Mucosa of rectum (tissue), 2 donors: ENCODE measurements at regions not wholly inside any gene's neighbourhood (a gene's known extent, or its start where the extent isn't known, plus 50 kb on each side); places are given as distances from the start of the nearest gene placed in this dataset.

Experiments
- H3K27ac ChIP-seq, 2 donors: one replicate each; pipeline ENCODE4 v1.7.0; 2013; ENCODE audit warnings: inconsistent platforms in 2 of 2, low read depth in 2 of 2, low read length in 2 of 2
- H3K27me3 ChIP-seq, 2 donors: one replicate each; pipeline ENCODE4 v1.7.0; 2013; ENCODE audit warnings: low read length in 2 of 2; ENCODE audit not compliant: control insufficient read depth in 2 of 2, insufficient read depth in 2 of 2
- H3K36me3 ChIP-seq, 2 donors: one replicate each; pipeline ENCODE4 v1.7.0; 2013; ENCODE audit warnings: low read length in 2 of 2; ENCODE audit not compliant: control insufficient read depth in 2 of 2, insufficient read depth in 2 of 2
- H3K4me1 ChIP-seq, 2 donors: one replicate each; pipeline ENCODE4 v1.7.0; 2013; ENCODE audit warnings: low read length in 2 of 2, mild to moderate bottlenecking in 1 of 2; ENCODE audit not compliant: control insufficient read depth in 2 of 2, insufficient read depth in 2 of 2
- H3K4me3 ChIP-seq, 2 donors: one replicate each; pipeline ENCODE4 v1.7.0; 2013; ENCODE audit warnings: low read length in 2 of 2
- H3K9ac ChIP-seq, 2 donors: one replicate each; pipeline ENCODE4 v1.7.0; 2013; ENCODE audit warnings: low read length in 2 of 2, low read depth in 1 of 2, mild to moderate bottlenecking in 1 of 2
- H3K9me3 ChIP-seq, 2 donors: one replicate each; pipeline ENCODE4 v1.7.0; 2013; ENCODE audit warnings: low read length in 2 of 2; ENCODE audit not compliant: control insufficient read depth in 2 of 2
- donor health status: healthy.
- donor health status: Normal muscosa, but diverticular disease.

DNA sequence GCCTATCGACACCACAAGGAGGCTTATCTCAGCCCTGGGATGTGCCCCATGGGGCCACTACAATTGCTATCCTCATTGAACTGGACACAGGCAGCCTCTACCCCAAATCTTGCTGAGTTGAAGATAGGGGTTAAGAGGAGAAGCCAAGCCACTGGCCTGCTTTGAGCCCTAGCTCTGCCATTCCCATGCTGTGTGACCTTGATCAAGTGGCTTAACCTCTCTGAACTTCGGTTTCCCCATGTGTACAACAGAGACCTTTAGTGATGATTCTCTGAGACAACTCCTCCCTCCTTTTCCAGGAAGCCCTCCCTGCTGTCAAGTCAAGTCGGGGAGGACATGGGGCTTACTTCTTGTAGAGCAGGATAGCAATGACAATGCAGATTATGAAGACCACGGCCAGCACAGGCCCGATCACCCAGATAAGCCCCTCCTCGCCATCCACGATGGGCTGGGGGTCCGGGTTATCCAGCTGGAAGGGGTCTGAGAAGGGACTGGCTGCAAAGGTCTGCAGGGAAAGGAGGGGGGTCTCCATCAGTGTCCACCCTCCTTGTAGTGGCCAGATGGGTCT, 121.6 kb downstream of the PTPRS start:
- no peak overlapping the region for H3K4me3 ChIP-seq
- no peaks in the 10 kb centered on the region for H3K27me3 ChIP-seq
- H3K4me1 ChIP-seq, result no peaks in the 10 kb centered on the region
- no peaks in the 10 kb centered on the region for H3K9me3 ChIP-seq
- peaks cover 3 to 6% of the 10 kb centered on the region in 2 donors for H3K36me3 ChIP-seq
- H3K27ac ChIP-seq, result no peak overlapping the region
- no peak overlapping the region for H3K9ac ChIP-seq

DNA sequence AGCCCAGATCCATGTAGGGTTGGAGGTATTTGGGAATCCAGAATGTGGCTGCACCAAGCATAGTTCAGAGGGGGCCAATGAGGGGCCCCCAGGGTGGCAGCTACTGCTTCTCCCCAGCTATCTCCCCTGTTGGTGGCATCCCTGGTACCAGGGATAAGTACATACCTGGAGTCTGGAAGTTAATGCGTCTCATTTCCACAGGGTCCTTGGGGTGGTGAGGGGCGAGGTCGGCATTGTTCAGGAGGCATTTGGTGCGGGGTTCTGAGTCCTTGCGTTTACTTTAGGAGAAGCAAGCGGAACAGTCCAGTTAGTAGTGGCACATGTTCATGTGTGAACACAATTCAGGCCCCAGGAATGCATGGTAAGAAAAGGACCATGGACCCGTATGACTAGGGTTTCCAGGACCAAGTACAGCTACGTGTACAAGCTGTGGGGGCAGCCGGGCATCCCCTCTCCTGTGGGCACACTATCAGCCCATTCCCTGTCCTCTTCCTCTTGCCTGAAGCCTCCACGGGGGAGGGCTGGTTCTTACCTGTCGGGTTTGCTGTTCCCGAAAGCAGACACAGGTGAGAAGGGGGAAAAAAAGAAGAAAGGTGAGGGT, 122.3 kb downstream of the PTPRS start:
- Histone ChIP-seq H3K36me3 (peaks cover 3 to 6% of the 10 kb centered on the region in 2 donors), H3K9me3 (no peaks in the 10 kb centered on the region), H3K4me1 (no peaks in the 10 kb centered on the region), H3K4me3 (no peak overlapping the region), H3K27ac (no peak overlapping the region), H3K27me3 (no peaks in the 10 kb centered on the region), H3K9ac (no peak overlapping the region)

DNA sequence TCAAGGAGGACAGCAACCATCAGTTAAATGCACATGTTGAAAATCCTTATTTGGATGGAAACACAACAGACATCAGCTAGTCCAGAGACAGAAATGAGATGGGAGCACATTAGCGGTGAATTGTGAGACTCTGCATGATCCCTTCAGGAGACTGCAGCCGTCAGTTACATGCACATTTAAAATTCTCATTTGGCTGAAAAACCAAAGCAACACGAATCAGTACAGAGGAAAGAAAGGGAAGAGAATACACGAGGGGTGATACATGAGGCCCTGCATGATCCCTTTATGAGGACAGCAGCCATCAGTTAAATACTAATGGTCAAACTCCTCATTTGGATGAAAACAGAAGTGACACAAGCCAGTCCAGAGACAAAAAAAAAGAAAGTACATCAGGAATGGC, 123.4 kb downstream of the PTPRS start:
- no peak overlapping the region for H3K9ac ChIP-seq
- peaks cover 3 to 6% of the 10 kb centered on the region in 2 donors for H3K36me3 ChIP-seq
- no peaks in the 10 kb centered on the region for H3K4me1 ChIP-seq
- H3K27me3 ChIP-seq, result no peaks in the 10 kb centered on the region
- H3K9me3 ChIP-seq, result no peaks in the 10 kb centered on the region
- H3K4me3 ChIP-seq, result no peak overlapping the region
- H3K27ac ChIP-seq, result no peak overlapping the region

- no peak overlapping the region for H3K9ac ChIP-seq
- no peak overlapping the region for H3K4me3 ChIP-seq
- no peaks in the 10 kb centered on the region for H3K27me3 ChIP-seq
- peaks cover 3 to 10% of the 10 kb centered on the region in 2 donors for H3K36me3 ChIP-seq
- H3K4me1 ChIP-seq, result no peaks in the 10 kb centered on the region
- no peaks in the 10 kb centered on the region for H3K9me3 ChIP-seq
- H3K27ac ChIP-seq, result no peak overlapping the region
Observed at GRCh38 chr19:5216141-5216847, 124.3 kb downstream of the PTPRS start.

GRCh38 chr19:5215431-5215830, 125.2 kb downstream of the PTPRS start:
- H3K27ac ChIP-seq, result no peak overlapping the region
- H3K36me3 ChIP-seq, result peaks cover 3 to 16% of the 10 kb centered on the region in 2 donors

DNA sequence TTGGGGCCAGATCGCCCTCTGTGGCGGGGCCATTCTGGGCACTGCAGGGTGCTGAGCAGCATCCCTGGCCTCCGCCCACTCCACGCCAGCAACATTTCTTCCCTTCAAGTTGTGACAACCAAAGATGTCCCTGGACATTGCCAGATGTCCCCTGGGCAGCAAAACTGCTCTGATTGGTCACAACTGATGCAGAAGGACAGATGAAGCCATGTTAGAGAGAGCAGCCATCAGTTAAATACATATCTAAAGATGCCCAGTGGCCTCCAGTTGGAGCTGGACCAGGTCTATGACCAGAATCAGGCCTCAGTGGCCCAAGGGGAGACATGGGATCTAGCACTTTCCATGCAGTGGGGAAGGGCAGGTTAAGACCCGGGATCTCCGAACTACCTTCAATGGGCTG, 125.7 kb downstream of the PTPRS start:
- Histone ChIP-seq H3K27me3 (no peaks in the 10 kb centered on the region), H3K4me3 (no peak overlapping the region), H3K27ac (no peak overlapping the region), H3K9ac (no peak overlapping the region), H3K36me3 (peaks cover 3 to 13% of the 10 kb centered on the region in 2 donors), H3K4me1 (no peaks in the 10 kb centered on the region), H3K9me3 (no peaks in the 10 kb centered on the region)

More at GRCh38 chr19:5215431-5215830, 125.2 kb downstream of the PTPRS start:
- no peak overlapping the region for H3K4me3 ChIP-seq
- no peaks in the 10 kb centered on the region for H3K4me1 ChIP-seq
- no peaks in the 10 kb centered on the region for H3K9me3 ChIP-seq
- H3K9ac ChIP-seq, result no peak overlapping the region
- H3K27me3 ChIP-seq, result no peaks in the 10 kb centered on the region

DNA sequence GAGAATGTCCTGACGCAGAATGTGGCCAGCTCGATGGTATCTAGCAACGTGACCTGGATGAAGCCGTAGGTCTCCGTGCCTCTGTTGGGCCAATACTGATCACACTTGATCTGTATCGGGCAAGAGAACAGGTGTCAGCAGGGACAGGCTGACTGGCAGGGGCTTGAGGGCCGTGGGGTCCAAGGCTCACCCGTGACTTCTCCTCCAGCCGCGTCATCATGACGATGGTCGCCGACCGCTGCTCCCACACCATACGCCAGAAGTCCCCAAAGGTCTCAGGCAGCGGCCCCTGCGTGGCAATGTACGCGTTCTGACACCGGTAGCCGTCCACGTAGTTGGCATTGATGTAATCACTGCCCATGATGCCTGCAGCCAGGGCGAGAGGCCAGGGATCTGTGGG, 126.2 kb downstream of the PTPRS start:
- Histone ChIP-seq H3K9me3 (no peaks in the 10 kb centered on the region), H3K4me1 (no peaks in the 10 kb centered on the region), H3K9ac (no peak overlapping the region), H3K4me3 (no peak overlapping the region), H3K27ac (no peak overlapping the region), H3K27me3 (no peaks in the 10 kb centered on the region), H3K36me3 (peaks cover 0 to 13% of the 10 kb centered on the region in 2 donors)

- Histone ChIP-seq H3K9ac (no peak overlapping the region), H3K27ac (no peak overlapping the region), H3K4me1 (no peaks in the 10 kb centered on the region), H3K9me3 (no peaks in the 10 kb centered on the region), H3K4me3 (no peak overlapping the region), H3K27me3 (no peaks in the 10 kb centered on the region), H3K36me3 (peaks cover 0 to 13% of the 10 kb centered on the region in 2 donors)
Observed at GRCh38 chr19:5213667-5214066, 126.9 kb downstream of the PTPRS start.

- H3K27ac ChIP-seq, result no peak overlapping the region
- no peaks in the 10 kb centered on the region for H3K9me3 ChIP-seq
- no peaks in the 10 kb centered on the region for H3K4me1 ChIP-seq
- H3K27me3 ChIP-seq, result no peaks in the 10 kb centered on the region
- H3K4me3 ChIP-seq, result no peak overlapping the region
- no peak overlapping the region for H3K9ac ChIP-seq
- H3K36me3 ChIP-seq, result peaks cover 0 to 13% of the 10 kb centered on the region in 2 donors
Observed at GRCh38 chr19:5212101-5212500, 128.5 kb downstream of the PTPRS start.

DNA sequence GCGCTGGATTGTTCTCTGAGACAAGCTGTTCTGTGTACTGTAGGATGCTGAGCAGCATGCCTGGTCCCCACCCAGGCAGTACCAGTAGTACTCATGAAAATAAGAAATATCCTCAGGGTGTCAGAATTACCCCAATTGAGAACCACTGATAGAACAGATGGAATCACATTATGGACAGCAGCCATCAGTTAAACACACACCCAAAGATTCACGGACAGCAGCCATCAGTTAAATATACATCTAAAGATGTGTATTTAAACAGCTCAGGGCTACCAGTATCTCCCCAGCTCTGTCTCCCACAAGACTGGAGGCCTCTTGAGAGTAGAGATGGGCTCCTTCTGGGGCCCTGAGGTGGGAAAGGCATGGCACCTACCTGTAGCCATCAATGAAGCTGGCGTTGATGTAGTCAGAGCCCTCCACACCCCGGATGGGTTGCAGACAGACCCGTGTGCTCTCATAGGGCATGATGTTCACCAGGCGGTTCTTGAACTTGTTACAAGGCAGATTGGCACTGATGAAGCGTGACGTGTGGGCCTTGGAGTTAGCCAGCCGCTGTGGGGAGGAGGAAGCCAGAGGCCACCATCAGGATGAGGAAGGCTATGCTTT, 129.3 kb downstream of the PTPRS start:
- Histone ChIP-seq H3K9ac (no peak overlapping the region), H3K27ac (no peak overlapping the region), H3K9me3 (no peaks in the 10 kb centered on the region), H3K4me3 (no peak overlapping the region), H3K27me3 (no peaks in the 10 kb centered on the region), H3K4me1 (no peaks in the 10 kb centered on the region), H3K36me3 (peaks cover 0 to 11% of the 10 kb centered on the region in 2 donors)
